WTC11 (cell line): ENCODE measurements at regions not wholly inside any gene's neighbourhood (a gene's known extent, or its start where the extent isn't known, plus 50 kb on each side); places are given as distances from the start of the nearest gene placed in this dataset.
A peak's percentile ranks its signal among the peaks of the same experiment; 100 is the strongest.

Source experiments
- ATAC-seq: fragments of 200-7000 bp; cut with Tn5 transposase; 2 replicates; pipeline ENCODE4 v1.10.0; 2021; ENCODE audit warnings: mild to moderate bottlenecking, moderate library complexity
- CTCF ChIA-PET: fragments of 300-600 bp; sonication (Branson Sonifier 250); formaldehyde crosslinking; loops from one replicate; lab custom pipeline; 2021; ENCODE audit warnings: antibody characterized with exemption; lab: Charles Lee
- POLR2A ChIA-PET: fragments of 350-600 bp; sonication (Branson Sonifier 250); formaldehyde crosslinking; loops from one replicate; lab custom pipeline; 2021; ENCODE audit warnings: antibody characterized with exemption; lab: Charles Lee
- DNase-seq: peaks from one replicate; pipeline ENCODE4 v3.0.0; 2021; ENCODE audit warnings: low spot score
- H3K27ac Mint-ChIP-seq: 2 replicates; pipeline ENCODE4 v1.8.0; 2021; ENCODE audit warnings: mixed read lengths
- H3K27me3 Mint-ChIP-seq: 2 replicates; pipeline ENCODE4 v1.8.0; 2021; ENCODE audit warnings: low read depth, mild to moderate bottlenecking, moderate library complexity, mixed read lengths
- H3K36me3 Mint-ChIP-seq: 2 replicates; pipeline ENCODE4 v1.8.0; 2021; ENCODE audit warnings: mixed read lengths
- H3K4me1 Mint-ChIP-seq: 2 replicates; pipeline ENCODE4 v1.8.0; 2022; ENCODE audit warnings: mixed read lengths
- H3K4me3 Mint-ChIP-seq: 2 replicates; pipeline ENCODE4 v1.8.0; 2021; ENCODE audit warnings: mild to moderate bottlenecking, moderate library complexity, mixed read lengths
- H3K9me3 Mint-ChIP-seq: 2 replicates; pipeline ENCODE4 v1.8.0; 2021; ENCODE audit warnings: mixed read lengths
- ARID4B ChIP-seq: sonication (generic); formaldehyde crosslinking; IDR thresholded peaks from 2 replicates; pipeline ENCODE4 v1.8.0; 2023; ENCODE audit warnings: missing genetic modification reagents, mild to moderate bottlenecking, borderline replicate concordance
- ATF1 ChIP-seq: sonication (generic); formaldehyde crosslinking; IDR thresholded peaks from 2 replicates; pipeline ENCODE4 v1.8.1; 2023; ENCODE audit warnings: mild to moderate bottlenecking, moderate library complexity, missing genetic modification reagents
- ATF3 ChIP-seq: sonication (generic); formaldehyde crosslinking; conservative IDR thresholded peaks from 2 replicates; pipeline ENCODE4 v1.8.1; 2022; ENCODE audit warnings: mild to moderate bottlenecking, missing genetic modification reagents
- EMX1 ChIP-seq: fragments of 250-450 bp; sonication (Bioruptor Pico); IDR thresholded peaks from 2 replicates; pipeline ENCODE4 v1.8.0; 2021; ENCODE audit warnings: mild to moderate bottlenecking
- ERG ChIP-seq: fragments of 250-450 bp; sonication (Bioruptor Pico); IDR thresholded peaks from 2 replicates; pipeline ENCODE4 v1.8.0; 2021; ENCODE audit warnings: mild to moderate bottlenecking
- FOXP1 ChIP-seq: sonication (generic); formaldehyde crosslinking; IDR thresholded peaks from 2 replicates; pipeline ENCODE4 v1.8.0; 2022; ENCODE audit warnings: missing genetic modification reagents, mild to moderate bottlenecking, moderate library complexity, borderline replicate concordance
- GABPB1 ChIP-seq: sonication (generic); formaldehyde crosslinking; IDR thresholded peaks from 2 replicates; pipeline ENCODE4 v1.8.1; 2023; ENCODE audit warnings: mild to moderate bottlenecking, missing genetic modification reagents
- IRF1 ChIP-seq: sonication (generic); formaldehyde crosslinking; IDR thresholded peaks from 2 replicates; pipeline ENCODE4 v1.8.0; 2023; ENCODE audit warnings: missing genetic modification reagents
- JUN ChIP-seq: sonication (generic); formaldehyde crosslinking; IDR thresholded peaks from 2 replicates; pipeline ENCODE4 v1.8.0; 2023; ENCODE audit warnings: mild to moderate bottlenecking, missing genetic modification reagents
- PRDM15 ChIP-seq: sonication (generic); formaldehyde crosslinking; IDR thresholded peaks from 2 replicates; pipeline ENCODE4 v1.8.0; 2022; ENCODE audit warnings: missing genetic modification reagents
- PRRX2 ChIP-seq: fragments of 250-450 bp; sonication (Bioruptor Pico); IDR thresholded peaks from 2 replicates; pipeline ENCODE4 v1.8.0; 2021; ENCODE audit warnings: mild to moderate bottlenecking
- SP1 ChIP-seq: sonication (generic); formaldehyde crosslinking; conservative IDR thresholded peaks from 2 replicates; pipeline ENCODE4 v1.8.1; 2022; ENCODE audit warnings: missing genetic modification reagents
- TEAD1 ChIP-seq: sonication (generic); formaldehyde crosslinking; IDR thresholded peaks from 2 replicates; pipeline ENCODE4 v1.8.0; 2022; ENCODE audit warnings: mild to moderate bottlenecking, missing genetic modification reagents
- ZNF232 ChIP-seq: sonication (generic); formaldehyde crosslinking; IDR thresholded peaks from 2 replicates; pipeline ENCODE4 v1.8.0; 2022; ENCODE audit warnings: mild to moderate bottlenecking, missing genetic modification reagents
- ZNF263 ChIP-seq: sonication (generic); formaldehyde crosslinking; IDR thresholded peaks from 2 replicates; pipeline ENCODE4 v1.8.1; 2022; ENCODE audit warnings: low read depth, mild to moderate bottlenecking, moderate library complexity, missing genetic modification reagents
- ZNF281 ChIP-seq: sonication (generic); formaldehyde crosslinking; IDR thresholded peaks from 2 replicates; pipeline ENCODE4 v1.8.0; 2023; ENCODE audit warnings: mild to moderate bottlenecking, missing genetic modification reagents
- ZNF317 ChIP-seq: sonication (generic); formaldehyde crosslinking; IDR thresholded peaks from 2 replicates; pipeline ENCODE4 v1.8.1; 2023; ENCODE audit warnings: low read depth, mild to moderate bottlenecking, moderate library complexity, missing genetic modification reagents, borderline replicate concordance
- ZNF425 ChIP-seq: fragments of 250-450 bp; sonication (Bioruptor Pico); conservative IDR thresholded peaks from 2 replicates; pipeline ENCODE4 v1.9.0; 2021; ENCODE audit warnings: mild to moderate bottlenecking

GRCh38 chr1:87224201-87224600 lies 104.5 kb upstream of the LMO4 start (continued):
- TF ChIP-seq ZNF281 (CRISPR knock-in tag) (no peak), IRF1 (CRISPR knock-in tag) (no peak), ATF3 (CRISPR knock-in tag) (no peak), ATF1 (CRISPR knock-in tag) (no peak), TEAD1 (CRISPR knock-in tag) (no peak), PRRX2 (CRISPR knock-in tag) (no peak)

GRCh38 chr1:87225171-87225570 lies 103.5 kb upstream of the LMO4 start:
- ATAC-seq: no peak
- Mint-ChIP-seq H3K9me3 (peaks cover 12% of the 10 kb centered on the region), H3K36me3 (peaks cover 2% of the 10 kb centered on the region; the same call in 1 of the 2 replicates), H3K27me3 (no peaks in the 10 kb centered on the region), H3K27ac (no peak overlapping the region), H3K4me3 (no peak overlapping the region), H3K4me1 (peaks cover 11% of the 10 kb centered on the region)
- DNase-seq: no peak
- TF ChIP-seq EMX1 (CRISPR knock-in tag) (no peak), ERG (CRISPR knock-in tag) (no peak), JUN (CRISPR knock-in tag) (no peak)
- ChIA-PET CTCF (no interaction called here), POLR2A (no interaction called here)

GRCh38 chr1:87226341-87226760 lies 102.3 kb upstream of the LMO4 start:
- H3K36me3 Mint-ChIP-seq: peaks cover 2% of the 10 kb centered on the region; the same call in 1 of the 2 replicates
- H3K27me3 Mint-ChIP-seq: no peaks in the 10 kb centered on the region
- H3K4me3 Mint-ChIP-seq: no peak overlapping the region
- ATAC-seq (peak; percentile 87), DNase-seq (peak; percentile 27)
- H3K9me3 Mint-ChIP-seq: peaks cover 12% of the 10 kb centered on the region
- H3K27ac Mint-ChIP-seq: peak overlapping the region; percentile 46
- POLR2A ChIA-PET: no interaction called here
- CTCF ChIA-PET: no interaction called here
- H3K4me1 Mint-ChIP-seq: peaks cover 11% of the 10 kb centered on the region
- TF ChIP-seq GABPB1 (CRISPR knock-in tag) (peak; percentile 79; the same call in 1 of the 2 replicates), ZNF317 (CRISPR knock-in tag) (no peak), ZNF425 (CRISPR knock-in tag) (no peak), SP1 (CRISPR knock-in tag) (no peak), PRDM15 (CRISPR knock-in tag) (0 out of 2 replicates have a peak, but pooled peaks have one; percentile 34), ZNF263 (CRISPR knock-in tag) (peak; percentile 59; the same call in 1 of the 2 replicates), ZNF232 (CRISPR knock-in tag) (no peak), ARID4B (CRISPR knock-in tag) (no peak), FOXP1 (no peak)
